HL-60 (cell line): ENCODE measurements at regions not wholly inside any gene's neighbourhood (a gene's known extent, or its start where the extent isn't known, plus 50 kb on each side); places are given as distances from the start of the nearest gene placed in this dataset.

ENCODE experiments used
- GABPA ChIP-seq: IDR thresholded peaks from 2 replicates; pipeline ENCODE4 v1.6.1; 2012; ENCODE audit warnings: low read depth
- POLR2AphosphoS5 ChIP-seq: IDR thresholded peaks from 2 replicates; pipeline ENCODE4 v1.6.1; 2012; ENCODE audit warnings: low read depth
- SPI1 ChIP-seq: IDR thresholded peaks from 2 replicates; pipeline ENCODE4 v1.6.1; 2012; ENCODE audit warnings: low read depth, mild to moderate bottlenecking, borderline replicate concordance
- TF ChIP-seq, protein P1 (sequence below): IDR thresholded peaks from one replicate; pipeline ENCODE4 v1.5.1; 2011; ENCODE audit warnings: low read length, control low read depth, inconsistent platforms; ENCODE audit not compliant: insufficient read depth
- TF ChIP-seq, protein P2 (sequence below): IDR thresholded peaks from 2 replicates; pipeline ENCODE4 v1.6.1; 2012; ENCODE audit warnings: low read depth; ENCODE audit not compliant: insufficient replicate concordance

DNA sequence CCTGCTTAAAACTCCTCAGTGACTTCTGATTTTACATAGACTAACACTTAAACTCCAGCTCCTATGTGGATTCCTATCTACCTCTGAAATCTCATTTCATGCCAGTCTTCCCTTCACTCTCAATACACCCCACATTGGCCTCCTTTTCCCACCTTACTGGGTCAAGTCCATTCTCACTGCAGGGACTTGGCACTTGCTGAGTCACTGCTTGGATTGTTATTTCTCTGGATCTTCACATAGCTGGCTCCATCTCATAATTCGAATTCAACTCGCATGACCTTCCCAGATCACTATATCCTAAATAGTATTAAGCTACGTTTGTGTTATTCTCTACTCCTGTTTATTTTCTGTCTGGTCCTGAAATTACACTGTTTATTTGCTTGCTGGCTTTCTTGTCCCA is 59.6 kb upstream of the FRMD4B start:
- TF ChIP-seq POLR2AphosphoS5: no peak
- TF ChIP-seq, protein P1, sequence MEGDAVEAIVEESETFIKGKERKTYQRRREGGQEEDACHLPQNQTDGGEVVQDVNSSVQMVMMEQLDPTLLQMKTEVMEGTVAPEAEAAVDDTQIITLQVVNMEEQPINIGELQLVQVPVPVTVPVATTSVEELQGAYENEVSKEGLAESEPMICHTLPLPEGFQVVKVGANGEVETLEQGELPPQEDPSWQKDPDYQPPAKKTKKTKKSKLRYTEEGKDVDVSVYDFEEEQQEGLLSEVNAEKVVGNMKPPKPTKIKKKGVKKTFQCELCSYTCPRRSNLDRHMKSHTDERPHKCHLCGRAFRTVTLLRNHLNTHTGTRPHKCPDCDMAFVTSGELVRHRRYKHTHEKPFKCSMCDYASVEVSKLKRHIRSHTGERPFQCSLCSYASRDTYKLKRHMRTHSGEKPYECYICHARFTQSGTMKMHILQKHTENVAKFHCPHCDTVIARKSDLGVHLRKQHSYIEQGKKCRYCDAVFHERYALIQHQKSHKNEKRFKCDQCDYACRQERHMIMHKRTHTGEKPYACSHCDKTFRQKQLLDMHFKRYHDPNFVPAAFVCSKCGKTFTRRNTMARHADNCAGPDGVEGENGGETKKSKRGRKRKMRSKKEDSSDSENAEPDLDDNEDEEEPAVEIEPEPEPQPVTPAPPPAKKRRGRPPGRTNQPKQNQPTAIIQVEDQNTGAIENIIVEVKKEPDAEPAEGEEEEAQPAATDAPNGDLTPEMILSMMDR: no peak
- TF ChIP-seq SPI1: no peak
- no peak for TF ChIP-seq GABPA
- TF ChIP-seq, protein P2, sequence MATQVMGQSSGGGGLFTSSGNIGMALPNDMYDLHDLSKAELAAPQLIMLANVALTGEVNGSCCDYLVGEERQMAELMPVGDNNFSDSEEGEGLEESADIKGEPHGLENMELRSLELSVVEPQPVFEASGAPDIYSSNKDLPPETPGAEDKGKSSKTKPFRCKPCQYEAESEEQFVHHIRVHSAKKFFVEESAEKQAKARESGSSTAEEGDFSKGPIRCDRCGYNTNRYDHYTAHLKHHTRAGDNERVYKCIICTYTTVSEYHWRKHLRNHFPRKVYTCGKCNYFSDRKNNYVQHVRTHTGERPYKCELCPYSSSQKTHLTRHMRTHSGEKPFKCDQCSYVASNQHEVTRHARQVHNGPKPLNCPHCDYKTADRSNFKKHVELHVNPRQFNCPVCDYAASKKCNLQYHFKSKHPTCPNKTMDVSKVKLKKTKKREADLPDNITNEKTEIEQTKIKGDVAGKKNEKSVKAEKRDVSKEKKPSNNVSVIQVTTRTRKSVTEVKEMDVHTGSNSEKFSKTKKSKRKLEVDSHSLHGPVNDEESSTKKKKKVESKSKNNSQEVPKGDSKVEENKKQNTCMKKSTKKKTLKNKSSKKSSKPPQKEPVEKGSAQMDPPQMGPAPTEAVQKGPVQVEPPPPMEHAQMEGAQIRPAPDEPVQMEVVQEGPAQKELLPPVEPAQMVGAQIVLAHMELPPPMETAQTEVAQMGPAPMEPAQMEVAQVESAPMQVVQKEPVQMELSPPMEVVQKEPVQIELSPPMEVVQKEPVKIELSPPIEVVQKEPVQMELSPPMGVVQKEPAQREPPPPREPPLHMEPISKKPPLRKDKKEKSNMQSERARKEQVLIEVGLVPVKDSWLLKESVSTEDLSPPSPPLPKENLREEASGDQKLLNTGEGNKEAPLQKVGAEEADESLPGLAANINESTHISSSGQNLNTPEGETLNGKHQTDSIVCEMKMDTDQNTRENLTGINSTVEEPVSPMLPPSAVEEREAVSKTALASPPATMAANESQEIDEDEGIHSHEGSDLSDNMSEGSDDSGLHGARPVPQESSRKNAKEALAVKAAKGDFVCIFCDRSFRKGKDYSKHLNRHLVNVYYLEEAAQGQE: no peak
